ENCODE measurements at regions not wholly inside any gene's neighbourhood (a gene's known extent, or its start where the extent isn't known, plus 50 kb on each side); places are given as distances from the start of the nearest gene placed in this dataset.
"Not testable (repeated sequence)": the region's sequence is repeated elsewhere in the genome, so short reads cannot be mapped to it uniquely, and the experiment has no call there.

DNA sequence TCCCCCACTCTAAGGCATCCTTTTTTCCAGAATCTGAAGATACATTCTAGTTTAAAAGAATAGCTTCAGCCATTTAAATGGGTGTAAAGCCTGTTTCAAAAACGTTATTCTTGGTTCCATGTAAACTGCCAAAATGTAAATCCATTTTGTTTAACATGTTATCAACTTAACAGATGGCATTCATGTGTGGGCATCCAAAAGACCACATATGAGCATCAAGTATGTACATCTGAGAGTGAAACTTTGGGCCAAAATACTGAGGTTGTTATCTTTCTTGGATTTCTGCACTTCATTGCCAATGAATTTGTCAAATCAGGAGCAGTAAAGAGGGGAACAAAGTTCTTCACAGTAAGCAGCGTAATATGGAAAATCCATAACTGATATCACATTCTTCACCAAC is 395.4 kb downstream of the ZNF804A start:
- FAIRE-seq (no peak), DNase-seq (ENCODE audit: insufficient read length, low spot score) (no peak)

DNA sequence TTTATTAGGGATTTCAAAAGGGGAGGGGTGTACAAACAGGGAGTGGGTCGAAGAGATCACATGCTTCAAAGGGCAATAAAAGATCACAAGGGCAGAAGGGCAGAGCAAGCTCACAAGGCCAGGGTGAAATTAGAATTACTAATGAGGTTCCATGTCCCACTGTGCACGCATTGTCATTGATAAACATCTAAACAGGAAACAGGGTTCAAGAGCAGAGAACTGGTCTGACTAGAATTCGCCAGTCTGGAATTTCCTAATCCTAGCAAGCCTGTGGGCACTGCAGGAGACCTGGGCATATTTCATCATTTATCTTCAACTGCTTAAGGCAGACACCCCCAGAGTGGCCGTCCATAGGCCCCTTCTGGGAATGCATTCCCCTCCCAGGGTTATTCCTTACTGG is 408.2 kb downstream of the ZNF804A start:
- FAIRE-seq (no peak), DNase-seq (ENCODE audit: insufficient read length, low spot score) (no peak)

DNA sequence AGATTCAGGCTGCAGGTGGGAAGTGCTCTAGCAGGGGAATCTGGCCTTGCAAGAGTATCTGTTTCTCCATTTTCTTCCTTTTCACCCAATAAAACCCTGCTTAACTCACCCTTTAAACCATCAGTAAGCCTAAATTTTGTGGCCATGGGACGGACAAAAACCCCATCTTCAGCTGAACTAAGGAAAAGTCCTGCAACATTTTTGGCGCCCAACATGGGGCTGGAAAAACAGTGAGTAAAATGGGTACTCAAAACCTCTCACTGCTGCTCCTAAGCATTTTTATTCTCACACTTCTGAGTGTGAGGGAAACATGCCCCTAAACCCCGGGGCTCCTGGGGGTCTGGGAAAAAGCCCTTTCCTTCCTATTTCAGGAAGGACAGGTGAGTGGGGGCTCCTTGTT is 414.3 kb downstream of the ZNF804A start:
- FAIRE-seq (no peak), DNase-seq (ENCODE audit: insufficient read length, low spot score) (no peak)

DNA sequence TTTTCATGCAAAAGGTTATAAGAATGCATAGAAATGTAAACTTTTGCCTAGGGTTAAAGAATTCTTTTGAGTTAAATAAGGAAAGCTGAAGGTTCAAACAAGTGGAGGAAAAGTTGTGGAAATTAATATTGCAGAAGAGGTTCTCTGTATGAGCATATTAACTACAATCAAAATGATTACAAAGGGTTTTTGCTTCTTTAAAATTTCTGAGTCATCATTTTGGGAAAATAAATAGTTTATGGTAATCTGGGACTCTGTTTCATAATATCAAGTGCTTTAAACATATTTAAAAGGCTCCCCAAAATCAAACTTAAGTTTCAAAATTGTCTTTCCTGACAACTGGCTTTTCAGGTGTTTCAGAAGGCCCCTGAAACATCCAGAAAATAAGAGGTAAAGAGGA is 415.7 kb downstream of the ZNF804A start:
- DNase-seq (ENCODE audit: insufficient read length, low spot score): no peak
- FAIRE-seq: no peak

DNA sequence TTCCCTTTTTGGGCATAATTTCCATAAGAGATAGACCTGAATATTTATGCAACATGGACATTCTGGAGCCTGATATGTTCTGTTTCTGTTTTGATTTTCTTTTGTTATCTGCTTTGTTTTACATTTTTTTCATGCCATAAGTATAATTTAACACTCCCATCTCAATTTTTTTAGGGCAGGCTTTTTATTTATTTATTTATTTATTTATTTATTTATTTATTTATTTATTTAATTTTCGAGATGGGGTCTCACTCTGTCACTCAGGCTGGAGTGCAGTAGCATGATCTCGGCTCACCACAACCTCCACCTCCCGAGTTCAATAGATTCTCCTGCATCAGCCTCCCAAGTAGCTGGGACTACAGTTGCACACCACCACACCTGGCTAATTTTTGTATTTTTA is 427.6 kb downstream of the ZNF804A start:
- not testable (repeated sequence) for DNase-seq (ENCODE audit: insufficient read length, low spot score); FAIRE-seq

DNA sequence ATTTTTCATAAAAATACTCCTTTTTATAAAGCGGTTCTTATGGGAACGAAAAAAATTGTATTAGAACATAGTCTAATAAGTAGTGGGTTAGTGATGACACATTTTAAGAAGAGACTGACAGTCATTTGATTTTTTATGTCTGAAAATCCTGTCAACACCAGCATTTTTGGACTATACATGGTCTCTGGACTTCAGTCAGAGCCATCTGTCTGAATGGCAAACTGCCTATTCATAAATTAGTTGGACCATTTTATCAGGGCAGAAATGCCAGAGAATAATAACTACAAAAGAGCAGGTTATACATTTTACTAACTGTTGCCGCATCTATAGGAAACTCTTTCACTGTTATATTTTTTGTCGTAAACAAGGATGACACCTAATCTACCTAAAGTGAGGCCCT is 437.6 kb downstream of the ZNF804A start:
- FAIRE-seq: no peak
- no peak for DNase-seq (ENCODE audit: insufficient read length, low spot score)

DNA sequence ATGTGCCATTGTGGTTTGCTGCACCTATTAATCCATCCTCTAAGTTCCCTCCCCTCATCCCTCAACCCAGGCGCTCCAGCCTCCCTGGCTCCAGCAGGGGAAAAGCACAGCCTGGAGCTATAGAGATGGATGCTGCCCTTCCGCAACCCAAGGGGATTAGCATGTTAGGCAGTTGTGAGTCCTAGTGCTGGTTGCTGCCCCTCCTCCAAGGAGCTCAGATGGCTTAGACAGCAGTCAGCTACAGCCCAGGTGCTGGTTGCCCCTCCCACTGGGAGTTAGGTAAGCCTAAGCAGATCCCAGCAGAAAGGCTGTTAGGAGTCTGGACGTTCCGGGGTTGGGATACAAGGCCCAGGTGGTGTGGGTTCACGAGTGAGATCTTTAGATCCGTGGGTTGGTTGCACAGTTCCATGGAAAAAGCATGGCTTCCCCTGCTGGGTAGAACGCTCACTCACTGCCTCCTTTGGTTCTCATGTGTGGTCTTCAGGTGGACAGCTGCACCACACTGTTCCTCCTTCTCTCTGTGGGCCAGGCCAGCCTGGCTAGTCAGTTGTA is 446.1 kb downstream of the ZNF804A start:
- no peak for DNase-seq (ENCODE audit: insufficient read length, low spot score)
- no peak for FAIRE-seq

DNA sequence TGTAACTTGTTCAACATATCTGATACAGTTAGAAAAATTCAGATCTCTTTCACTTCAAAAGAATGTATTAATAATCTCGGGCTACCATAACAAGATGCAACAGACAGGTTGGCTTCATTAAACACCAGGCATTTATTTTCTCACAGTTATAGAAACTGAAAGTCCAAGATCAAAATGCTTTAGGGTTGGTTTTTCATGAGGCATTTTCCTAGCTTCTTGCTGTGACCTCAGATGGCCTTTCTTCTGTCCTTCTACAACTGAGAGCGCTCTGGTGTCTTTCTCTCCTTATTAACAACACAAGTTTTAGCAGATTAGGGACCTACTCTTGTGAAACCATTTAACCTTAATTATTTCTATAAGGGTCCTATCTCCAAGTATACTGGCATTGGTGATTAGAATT is 452.5 kb downstream of the ZNF804A start:
- FAIRE-seq (no peak), DNase-seq (ENCODE audit: insufficient read length, low spot score) (no peak)

DNA sequence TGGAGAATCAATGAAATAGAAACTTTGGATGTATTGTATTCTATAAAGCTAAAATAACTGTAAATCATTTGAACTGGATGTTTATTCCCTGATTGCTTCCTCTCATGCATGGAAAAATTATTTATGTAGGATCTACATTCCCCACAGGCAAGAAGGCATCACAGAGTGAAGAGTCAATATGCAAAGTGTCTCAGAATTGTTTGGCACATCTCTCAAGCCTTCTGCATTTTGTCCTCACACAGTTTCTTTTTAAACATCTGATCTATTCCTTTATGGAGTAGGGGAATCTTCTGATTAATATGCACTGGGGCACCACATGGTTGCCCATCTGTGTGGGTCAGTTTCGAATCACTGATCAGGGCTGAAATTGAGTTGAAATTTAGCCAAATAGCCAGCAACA is 465.4 kb downstream of the ZNF804A start:
- no peak for FAIRE-seq
- DNase-seq (ENCODE audit: insufficient read length, low spot score): no peak

DNA sequence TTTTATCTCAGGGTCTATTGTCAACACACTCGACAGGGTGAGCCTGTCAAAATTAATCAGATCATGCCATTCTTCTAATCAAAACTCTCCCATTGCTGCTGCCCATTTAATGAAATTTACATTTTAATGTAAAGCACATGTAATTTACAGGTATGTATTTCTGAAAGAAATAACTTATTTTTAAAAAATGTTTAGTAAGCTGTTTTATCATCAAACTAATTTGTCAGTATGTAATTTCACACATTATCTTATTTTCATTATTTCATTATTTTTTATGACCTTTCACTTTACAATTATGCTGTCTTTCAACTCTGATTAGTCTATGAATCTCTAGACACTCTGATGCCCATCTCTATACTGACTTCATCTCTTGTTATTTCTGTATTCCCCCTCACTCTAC is 467.8 kb downstream of the ZNF804A start:
- FAIRE-seq (no peak), DNase-seq (ENCODE audit: insufficient read length, low spot score) (no peak)

DNA sequence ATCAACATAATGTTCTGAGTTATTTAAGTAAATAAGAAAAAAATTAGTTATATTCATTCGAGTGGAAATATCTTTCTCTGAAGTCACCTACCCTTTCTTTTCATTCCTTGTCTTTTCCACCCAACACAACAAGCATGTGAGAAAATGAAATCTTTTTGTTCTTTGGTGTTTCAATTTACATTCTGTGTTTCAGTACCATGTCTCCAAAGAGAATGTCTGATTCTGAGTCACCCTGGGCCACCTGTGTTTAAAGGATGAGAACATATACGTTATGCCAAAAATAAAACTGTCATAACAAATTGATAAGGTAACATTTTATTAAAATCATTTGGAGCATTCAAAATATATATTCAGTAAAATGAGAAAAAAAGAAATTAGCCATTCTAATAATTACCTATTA is 470.8 kb downstream of the ZNF804A start:
- FAIRE-seq (no peak), DNase-seq (ENCODE audit: insufficient read length, low spot score) (no peak)

DNA sequence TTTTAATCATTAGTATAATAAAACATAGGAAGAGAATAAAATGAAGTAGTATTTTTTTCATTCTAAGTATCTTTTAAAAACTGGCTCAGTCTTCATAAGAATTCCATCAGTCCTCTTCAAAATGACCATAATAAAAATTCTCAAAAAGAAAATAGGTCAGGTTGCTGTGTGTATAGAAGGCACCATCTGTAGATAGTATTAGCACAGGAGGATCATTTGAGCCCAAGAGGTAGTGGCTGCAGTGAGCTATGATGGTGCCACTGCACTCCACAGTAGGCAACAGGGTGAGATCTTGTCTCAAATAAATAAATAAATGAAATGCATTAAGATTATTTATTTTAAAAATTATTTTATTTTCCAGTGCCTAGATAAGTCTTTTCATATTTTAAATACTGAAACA is 475.8 kb downstream of the ZNF804A start:
- FAIRE-seq (no peak), DNase-seq (ENCODE audit: insufficient read length, low spot score) (no peak)

DNA sequence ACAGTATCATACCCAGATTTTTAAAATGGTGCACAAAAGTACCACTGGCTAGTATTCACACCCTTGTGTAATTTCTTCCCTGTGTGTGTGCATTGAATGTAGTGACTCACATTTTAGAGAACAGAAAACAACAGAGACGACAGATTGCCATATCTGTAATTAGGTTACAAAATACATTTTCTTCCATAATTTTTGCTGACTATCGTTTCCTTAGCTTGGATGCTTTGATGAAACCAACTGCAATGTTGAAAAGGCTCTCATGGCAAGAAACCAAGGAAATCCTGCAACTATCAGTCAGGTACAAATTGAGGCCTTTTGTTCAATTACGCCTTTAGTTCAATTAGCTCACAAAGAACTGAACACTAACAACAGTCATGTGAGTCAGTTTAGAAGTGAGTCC is 484.4 kb downstream of the ZNF804A start:
- FAIRE-seq (no peak), DNase-seq (ENCODE audit: insufficient read length, low spot score) (no peak)

DNA sequence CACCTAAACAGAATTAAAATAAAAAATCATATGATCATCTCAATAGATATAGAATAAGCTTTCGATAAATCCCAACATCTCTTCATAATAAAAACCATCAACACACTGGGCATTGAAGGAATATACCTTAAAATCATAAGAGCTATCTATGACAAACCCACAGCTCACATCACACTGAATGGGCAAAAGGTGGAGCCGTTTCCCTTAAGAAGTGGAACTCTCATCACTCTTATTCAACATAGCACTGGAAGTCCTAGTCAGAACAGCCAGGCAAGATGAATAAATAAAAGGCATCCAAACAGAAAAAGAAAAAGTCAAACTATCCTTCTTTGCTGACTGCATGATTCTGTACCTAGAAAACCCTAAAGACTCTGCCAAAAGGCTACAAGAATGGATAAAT is 510.3 kb downstream of the ZNF804A start:
- FAIRE-seq: no peak
- DNase-seq (ENCODE audit: insufficient read length, low spot score): no peak

DNA sequence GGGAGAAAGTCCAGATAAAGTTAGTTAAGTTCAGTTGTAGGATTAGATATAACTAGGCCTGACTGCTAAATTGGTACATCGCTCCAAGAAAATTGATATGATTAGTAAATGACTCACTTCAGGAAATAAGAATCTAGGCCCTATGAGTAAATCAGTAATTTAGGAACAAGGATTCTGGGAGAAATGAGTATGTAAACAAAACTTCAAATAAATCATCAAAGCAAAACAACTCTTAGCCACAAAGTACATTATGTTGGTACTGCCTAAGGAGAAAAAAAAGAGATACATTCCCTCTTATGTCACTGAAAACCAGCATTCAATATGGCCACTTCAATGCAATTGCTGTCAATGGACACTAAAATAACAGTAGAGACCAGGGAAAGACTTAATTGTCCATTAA is 529.1 kb downstream of the ZNF804A start:
- DNase-seq (ENCODE audit: insufficient read length, low spot score): no peak
- FAIRE-seq: no peak

DNA sequence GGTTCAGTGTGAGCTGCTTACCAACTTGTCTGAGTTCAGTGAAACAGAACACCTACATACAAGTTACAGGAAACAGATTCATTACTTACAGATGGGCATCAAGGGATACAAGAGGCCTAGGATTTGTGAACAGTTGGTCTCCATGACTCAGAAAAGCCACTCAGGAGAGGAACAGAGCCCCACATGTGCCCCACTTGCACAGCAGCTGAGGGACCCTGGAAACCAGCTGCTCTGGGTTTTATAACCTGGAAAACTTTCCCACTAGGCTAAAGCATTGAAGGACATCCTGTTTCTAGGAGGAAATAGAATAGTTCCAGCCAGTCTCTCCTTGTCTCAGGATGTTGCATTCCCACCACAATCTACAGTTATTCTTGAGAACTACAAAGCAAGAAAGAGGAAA is 530.0 kb downstream of the ZNF804A start:
- no peak for FAIRE-seq
- no peak for DNase-seq (ENCODE audit: insufficient read length, low spot score)

DNA sequence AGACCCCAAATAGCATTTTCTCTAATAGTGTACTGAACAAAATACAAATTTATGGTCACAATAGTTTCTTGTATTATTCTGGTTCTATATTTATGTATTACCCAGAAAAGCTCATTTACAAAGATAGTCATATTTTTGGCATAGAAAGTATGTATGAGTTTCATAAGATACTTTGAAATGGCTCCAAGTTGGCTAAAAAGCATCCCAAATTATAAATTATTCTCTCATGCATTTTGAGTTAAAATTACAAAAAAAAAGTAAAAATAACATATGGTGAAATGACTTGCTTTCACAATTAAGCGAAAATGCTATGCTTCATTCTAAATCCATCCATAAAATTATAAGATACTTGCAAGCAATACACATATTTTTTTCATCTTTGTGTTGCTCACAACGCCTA is 530.7 kb downstream of the ZNF804A start:
- no peak for DNase-seq (ENCODE audit: insufficient read length, low spot score)
- FAIRE-seq: no peak

DNA sequence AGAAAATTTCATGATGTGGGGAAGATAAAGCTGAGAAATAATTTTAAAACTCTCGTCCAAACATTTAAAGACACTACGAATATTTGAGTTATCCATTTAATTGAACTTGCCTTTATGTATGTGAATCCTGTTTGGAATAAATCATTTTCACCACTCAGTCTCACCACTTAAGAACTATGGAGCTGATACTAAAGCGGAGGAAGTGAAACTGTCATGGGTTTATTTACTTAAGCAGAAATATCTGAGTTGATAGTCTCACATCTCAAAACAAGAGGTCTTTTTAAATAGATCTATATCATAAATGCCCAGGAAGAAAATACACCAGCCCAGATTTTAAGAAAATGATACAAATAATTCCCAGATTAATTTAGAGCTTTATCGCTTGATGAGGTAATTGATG is 532.4 kb downstream of the ZNF804A start:
- FAIRE-seq (no peak), DNase-seq (ENCODE audit: insufficient read length, low spot score) (no peak)

DNA sequence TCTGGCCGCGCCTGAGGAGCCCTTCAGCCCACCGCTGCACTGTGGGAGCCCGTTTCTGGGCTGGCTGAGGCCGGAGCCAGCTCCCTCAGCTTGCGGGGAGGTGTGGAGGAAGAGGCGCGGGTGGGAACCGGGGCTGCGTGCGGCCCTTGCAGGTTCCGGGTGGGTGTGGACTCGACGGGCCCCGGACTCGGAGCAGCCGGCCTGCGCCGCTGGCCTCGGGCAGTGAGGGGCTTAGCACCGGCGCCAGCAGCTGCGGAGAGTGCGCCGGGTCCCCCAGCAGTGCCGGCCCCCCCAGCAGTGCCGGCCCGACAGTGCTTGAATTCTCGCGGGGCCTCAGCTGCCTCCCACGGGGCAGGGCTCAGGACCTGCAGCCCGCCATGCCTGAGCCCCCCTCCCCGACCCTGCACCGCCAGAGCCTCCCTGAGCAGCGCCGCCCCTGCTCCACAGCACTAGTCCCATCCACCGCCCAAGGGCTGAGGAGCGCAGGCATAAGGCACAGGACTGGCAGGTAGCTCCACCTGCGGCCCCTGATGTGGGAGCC is 534.2 kb downstream of the ZNF804A start:
- no peak for FAIRE-seq
- no peak for DNase-seq (ENCODE audit: insufficient read length, low spot score)

DNA sequence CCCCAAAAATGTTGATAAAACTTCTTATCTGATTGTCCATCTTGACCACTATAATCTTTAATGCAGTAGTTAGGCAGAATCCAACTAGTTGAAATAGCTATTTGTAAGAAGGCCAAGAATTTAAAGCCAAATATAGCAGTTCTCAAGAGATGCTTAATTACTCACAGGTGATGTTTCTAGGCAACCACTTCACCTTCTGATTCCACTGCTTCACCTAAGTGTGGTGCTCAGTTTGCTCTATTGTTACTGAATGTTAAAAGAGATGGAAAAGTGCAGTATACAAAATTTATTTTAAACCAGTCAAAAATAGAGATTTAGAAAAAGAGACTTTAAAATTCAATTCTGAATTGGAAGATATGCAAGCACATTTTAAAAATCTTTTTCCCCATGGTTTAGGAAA is 539.4 kb downstream of the ZNF804A start:
- FAIRE-seq (no peak), DNase-seq (ENCODE audit: insufficient read length, low spot score) (no peak)

DNA sequence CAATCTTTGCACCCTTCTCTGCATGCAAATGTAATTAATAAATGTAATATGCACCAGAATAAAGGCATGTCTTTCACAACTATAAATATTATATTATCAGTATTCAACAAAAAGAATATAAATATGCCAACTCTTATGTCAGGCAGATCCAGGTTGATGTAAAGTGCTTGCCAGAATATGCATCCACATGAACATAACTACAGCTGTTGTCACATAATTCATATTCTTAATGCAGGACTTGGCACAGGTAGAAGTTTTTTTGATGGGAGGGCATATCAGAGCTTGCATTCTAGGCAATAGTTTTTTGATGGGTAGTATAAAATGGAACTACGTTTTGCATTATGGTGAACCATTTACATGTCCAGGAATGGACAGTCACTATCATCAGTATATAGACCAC is 544.3 kb downstream of the ZNF804A start:
- FAIRE-seq (no peak), DNase-seq (ENCODE audit: insufficient read length, low spot score) (no peak)

DNA sequence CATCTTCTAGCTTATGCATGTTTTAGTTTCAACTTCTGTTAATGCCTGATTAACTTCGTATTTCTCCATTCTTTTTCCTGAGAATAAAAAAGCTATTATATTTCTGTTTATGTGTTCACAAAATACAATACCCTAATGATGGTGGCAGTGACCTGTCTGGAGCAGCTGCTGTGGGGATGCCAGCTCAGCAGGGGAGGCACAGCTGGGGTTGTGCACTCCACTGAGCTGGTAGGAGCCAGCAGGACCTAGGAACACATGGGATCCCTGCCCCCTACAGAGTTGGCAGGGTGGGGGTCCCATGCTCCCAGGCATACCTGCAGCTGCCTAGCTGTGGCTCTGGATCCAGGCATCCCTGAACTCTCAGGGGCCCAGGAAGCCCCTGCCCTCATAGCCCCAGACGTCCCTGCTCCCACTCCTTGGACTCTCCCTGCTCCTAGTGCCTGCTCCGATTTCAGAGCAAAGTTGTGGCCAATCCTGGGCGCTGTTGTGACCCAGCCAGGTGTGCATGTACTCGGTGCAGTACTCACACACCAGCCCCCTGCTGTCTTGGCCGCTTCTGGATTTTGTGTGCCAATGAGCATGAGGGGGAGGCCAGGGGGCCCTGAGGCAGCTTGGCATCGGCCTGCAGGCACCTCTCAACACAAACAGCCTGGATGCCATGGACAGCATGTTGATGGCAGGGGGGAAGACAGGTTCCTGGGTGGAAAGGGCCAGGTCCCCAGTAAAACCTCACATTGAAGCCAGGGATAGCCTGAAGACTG is 546.0 kb downstream of the ZNF804A start:
- DNase-seq (ENCODE audit: insufficient read length, low spot score) (no peak), FAIRE-seq (no peak)
